ENCODE measurements at regions not wholly inside any gene's neighbourhood (a gene's known extent, or its start where the extent isn't known, plus 50 kb on each side); places are given as distances from the start of the nearest gene placed in this dataset.

GRCh38 chr2:193101591-193101990 is 906.9 kb upstream of the TMEFF2 start:
- H2AFZ ChIP-seq, result no peak overlapping the region
- no peaks in the 10 kb centered on the region for H3K4me1 ChIP-seq (ENCODE audit: insufficient read depth)
- 97% methylated on average over 5 of the region's 5 CpGs for WGBS (ENCODE audit: low lambda C conversion rate, missing lambda C conversion rate)
- H3K27me3 ChIP-seq, result no peaks in the 10 kb centered on the region
- H3K9me3 ChIP-seq (ENCODE audit: low read depth), result no peaks in the 10 kb centered on the region
- no peaks in the 10 kb centered on the region for H3K9me2 ChIP-seq (replicated peaks; ENCODE audit: insufficient read depth)
- no peak overlapping the region for H3K27ac ChIP-seq
- H3K79me2 ChIP-seq, result no peaks in the 10 kb centered on the region
- DNase-seq (ENCODE audit: low spot score), result no peak
- H4K20me1 ChIP-seq (ENCODE audit: insufficient read depth, poor library complexity, severe bottlenecking), result no peaks in the 10 kb centered on the region
- no peaks in the 10 kb centered on the region for H3K36me3 ChIP-seq (replicated peaks; ENCODE audit: insufficient read depth, low read depth)
- no peak overlapping the region for H3K4me2 ChIP-seq
- no peak overlapping the region for H3K4me3 ChIP-seq
- TF ChIP-seq EZH2phosphoT487 (IDR thresholded peaks at IDR 0.05; ENCODE audit: low read depth, severe bottlenecking, unreplicated experiment), result no peak
- TF ChIP-seq EZH2 (IDR thresholded peaks at IDR 0.05; ENCODE audit: borderline replicate concordance), result no peak
- TF ChIP-seq CTCF (IDR thresholded peaks at IDR 0.05; ENCODE audit: poor library complexity), result no peak

GRCh38 chr2:193088026-193088425 is 893.3 kb upstream of the TMEFF2 start:
- no peak overlapping the region for H2AFZ ChIP-seq
- H3K4me1 ChIP-seq (ENCODE audit: insufficient read depth), result no peaks in the 10 kb centered on the region
- no peak overlapping the region for H3K27ac ChIP-seq
- no peaks in the 10 kb centered on the region for H3K36me3 ChIP-seq (replicated peaks; ENCODE audit: insufficient read depth, low read depth)
- DNase-seq (ENCODE audit: low spot score), result no peak
- WGBS (ENCODE audit: low lambda C conversion rate, missing lambda C conversion rate), result 76% methylated on average over 1 of the region's 1 CpG
- no peaks in the 10 kb centered on the region for H3K79me2 ChIP-seq
- no peaks in the 10 kb centered on the region for H3K9me3 ChIP-seq (ENCODE audit: low read depth)
- H3K4me3 ChIP-seq, result no peak overlapping the region
- H3K9me2 ChIP-seq (replicated peaks; ENCODE audit: insufficient read depth), result no peaks in the 10 kb centered on the region
- no peak overlapping the region for H3K4me2 ChIP-seq
- TF ChIP-seq EZH2phosphoT487 (IDR thresholded peaks at IDR 0.05; ENCODE audit: low read depth, severe bottlenecking, unreplicated experiment) (no peak), EZH2 (IDR thresholded peaks at IDR 0.05; ENCODE audit: borderline replicate concordance) (no peak), CTCF (IDR thresholded peaks at IDR 0.05; ENCODE audit: poor library complexity) (no peak)
- H4K20me1 ChIP-seq (ENCODE audit: insufficient read depth, poor library complexity, severe bottlenecking), result no peaks in the 10 kb centered on the region
- no peaks in the 10 kb centered on the region for H3K27me3 ChIP-seq

GRCh38 chr2:193076995-193077394 is 882.3 kb upstream of the TMEFF2 start:
- no peak overlapping the region for H2AFZ ChIP-seq
- no peaks in the 10 kb centered on the region for H3K27me3 ChIP-seq
- TF ChIP-seq CTCF (IDR thresholded peaks at IDR 0.05; ENCODE audit: poor library complexity) (no peak), EZH2phosphoT487 (IDR thresholded peaks at IDR 0.05; ENCODE audit: low read depth, severe bottlenecking, unreplicated experiment) (no peak), EZH2 (IDR thresholded peaks at IDR 0.05; ENCODE audit: borderline replicate concordance) (no peak)
- no peaks in the 10 kb centered on the region for H3K9me3 ChIP-seq (ENCODE audit: low read depth)
- no peaks in the 10 kb centered on the region for H3K9me2 ChIP-seq (replicated peaks; ENCODE audit: insufficient read depth)
- H3K4me2 ChIP-seq, result no peak overlapping the region
- no peak overlapping the region for H3K4me3 ChIP-seq
- H3K4me1 ChIP-seq (ENCODE audit: insufficient read depth), result no peaks in the 10 kb centered on the region
- H3K27ac ChIP-seq, result no peak overlapping the region
- H3K36me3 ChIP-seq (replicated peaks; ENCODE audit: insufficient read depth, low read depth), result no peaks in the 10 kb centered on the region
- no peak for DNase-seq (ENCODE audit: low spot score)
- H4K20me1 ChIP-seq (ENCODE audit: insufficient read depth, poor library complexity, severe bottlenecking), result no peaks in the 10 kb centered on the region
- H3K79me2 ChIP-seq, result no peaks in the 10 kb centered on the region

GRCh38 chr2:193074933-193075332 is 880.2 kb upstream of the TMEFF2 start:
- Histone ChIP-seq H3K9me2 (replicated peaks; ENCODE audit: insufficient read depth) (no peaks in the 10 kb centered on the region), H4K20me1 (ENCODE audit: insufficient read depth, poor library complexity, severe bottlenecking) (no peaks in the 10 kb centered on the region), H2AFZ (no peak overlapping the region), H3K36me3 (replicated peaks; ENCODE audit: insufficient read depth, low read depth) (no peaks in the 10 kb centered on the region), H3K4me3 (no peak overlapping the region), H3K79me2 (no peaks in the 10 kb centered on the region), H3K4me1 (ENCODE audit: insufficient read depth) (no peaks in the 10 kb centered on the region), H3K9me3 (ENCODE audit: low read depth) (no peaks in the 10 kb centered on the region), H3K27ac (no peak overlapping the region), H3K27me3 (no peaks in the 10 kb centered on the region), H3K4me2 (no peak overlapping the region)
- WGBS (ENCODE audit: low lambda C conversion rate, missing lambda C conversion rate), result 90% methylated on average over 2 of the region's 2 CpGs
- TF ChIP-seq EZH2 (IDR thresholded peaks at IDR 0.05; ENCODE audit: borderline replicate concordance), result no peak
- no peak for TF ChIP-seq EZH2phosphoT487 (IDR thresholded peaks at IDR 0.05; ENCODE audit: low read depth, severe bottlenecking, unreplicated experiment)
- no peak for TF ChIP-seq CTCF (IDR thresholded peaks at IDR 0.05; ENCODE audit: poor library complexity)
- DNase-seq (ENCODE audit: low spot score), result no peak

All from hepatocyte (in vitro differentiated cells).